ENCODE measurements at regions not wholly inside any gene's neighbourhood (a gene's known extent, or its start where the extent isn't known, plus 50 kb on each side); places are given as distances from the start of the nearest gene placed in this dataset.

DNA sequence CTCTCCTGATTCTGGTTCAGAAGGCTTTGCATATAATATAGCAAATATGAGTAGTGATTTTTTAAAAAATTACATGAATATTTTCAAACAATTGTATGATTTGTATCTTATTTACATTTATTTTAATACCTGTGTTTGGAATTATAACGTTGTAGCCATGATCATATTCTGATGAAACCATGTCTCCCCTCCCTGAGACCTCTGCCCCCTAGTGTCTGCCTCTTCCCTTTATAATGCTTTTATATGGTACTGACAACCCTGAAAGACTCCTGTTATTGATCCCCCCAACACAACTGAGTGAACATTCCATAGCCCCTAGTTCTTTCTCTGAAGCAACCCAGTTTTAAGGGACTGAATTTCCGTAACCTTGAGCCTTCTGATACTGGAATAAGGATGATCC is 187.4 kb downstream of the SOX3 start:
- Histone ChIP-seq H3K27ac (ENCODE audit: extremely low read depth, low read depth, low read length) (no peak overlapping the region), H3K36me3 (ENCODE audit: control insufficient read depth in 2 of 2, insufficient read depth in 1 of 2, low read length in 2 of 2) (no peaks in the 10 kb centered on the region), H3K4me3 (ENCODE audit: low read depth, low read length) (no peak overlapping the region), H3K4me1 (ENCODE audit: control insufficient read depth, insufficient read depth, low read length) (no peaks in the 10 kb centered on the region), H3K9me3 (ENCODE audit: control insufficient read depth, insufficient read depth, low read depth, low read length) (no peaks in the 10 kb centered on the region; the same call in none of the 2 replicates)
- ChIA-PET POLR2A (no interaction called here), CTCF (interaction anchor here (1.3 kb wide), 1 partner anchor 19 kb away, joined by 3 read pairs; no protein-coding TSS in a partner anchor)
- TF ChIP-seq, protein P1, sequence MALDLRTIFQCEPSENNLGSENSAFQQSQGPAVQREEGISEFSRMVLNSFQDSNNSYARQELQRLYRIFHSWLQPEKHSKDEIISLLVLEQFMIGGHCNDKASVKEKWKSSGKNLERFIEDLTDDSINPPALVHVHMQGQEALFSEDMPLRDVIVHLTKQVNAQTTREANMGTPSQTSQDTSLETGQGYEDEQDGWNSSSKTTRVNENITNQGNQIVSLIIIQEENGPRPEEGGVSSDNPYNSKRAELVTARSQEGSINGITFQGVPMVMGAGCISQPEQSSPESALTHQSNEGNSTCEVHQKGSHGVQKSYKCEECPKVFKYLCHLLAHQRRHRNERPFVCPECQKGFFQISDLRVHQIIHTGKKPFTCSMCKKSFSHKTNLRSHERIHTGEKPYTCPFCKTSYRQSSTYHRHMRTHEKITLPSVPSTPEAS (tag by site-specific recombination; IDR thresholded peaks at IDR 0.05): no peak
- TF ChIP-seq ZNF48 (tag by site-specific recombination; IDR thresholded peaks at IDR 0.05) (no peak), ZBTB48 (tag by site-specific recombination; IDR thresholded peaks at IDR 0.05) (no peak), ZNF610 (tag by site-specific recombination; IDR thresholded peaks at IDR 0.05; ENCODE audit: borderline replicate concordance) (no peak), ZNF112 (tag by site-specific recombination; IDR thresholded peaks at IDR 0.05) (no peak)
- TF ChIP-seq, protein P2, sequence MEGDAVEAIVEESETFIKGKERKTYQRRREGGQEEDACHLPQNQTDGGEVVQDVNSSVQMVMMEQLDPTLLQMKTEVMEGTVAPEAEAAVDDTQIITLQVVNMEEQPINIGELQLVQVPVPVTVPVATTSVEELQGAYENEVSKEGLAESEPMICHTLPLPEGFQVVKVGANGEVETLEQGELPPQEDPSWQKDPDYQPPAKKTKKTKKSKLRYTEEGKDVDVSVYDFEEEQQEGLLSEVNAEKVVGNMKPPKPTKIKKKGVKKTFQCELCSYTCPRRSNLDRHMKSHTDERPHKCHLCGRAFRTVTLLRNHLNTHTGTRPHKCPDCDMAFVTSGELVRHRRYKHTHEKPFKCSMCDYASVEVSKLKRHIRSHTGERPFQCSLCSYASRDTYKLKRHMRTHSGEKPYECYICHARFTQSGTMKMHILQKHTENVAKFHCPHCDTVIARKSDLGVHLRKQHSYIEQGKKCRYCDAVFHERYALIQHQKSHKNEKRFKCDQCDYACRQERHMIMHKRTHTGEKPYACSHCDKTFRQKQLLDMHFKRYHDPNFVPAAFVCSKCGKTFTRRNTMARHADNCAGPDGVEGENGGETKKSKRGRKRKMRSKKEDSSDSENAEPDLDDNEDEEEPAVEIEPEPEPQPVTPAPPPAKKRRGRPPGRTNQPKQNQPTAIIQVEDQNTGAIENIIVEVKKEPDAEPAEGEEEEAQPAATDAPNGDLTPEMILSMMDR (tag by site-specific recombination; IDR thresholded peaks at IDR 0.05): 0 out of 2 replicates have a peak, but pooled peaks have one; percentile 19
- TF ChIP-seq, protein P3, sequence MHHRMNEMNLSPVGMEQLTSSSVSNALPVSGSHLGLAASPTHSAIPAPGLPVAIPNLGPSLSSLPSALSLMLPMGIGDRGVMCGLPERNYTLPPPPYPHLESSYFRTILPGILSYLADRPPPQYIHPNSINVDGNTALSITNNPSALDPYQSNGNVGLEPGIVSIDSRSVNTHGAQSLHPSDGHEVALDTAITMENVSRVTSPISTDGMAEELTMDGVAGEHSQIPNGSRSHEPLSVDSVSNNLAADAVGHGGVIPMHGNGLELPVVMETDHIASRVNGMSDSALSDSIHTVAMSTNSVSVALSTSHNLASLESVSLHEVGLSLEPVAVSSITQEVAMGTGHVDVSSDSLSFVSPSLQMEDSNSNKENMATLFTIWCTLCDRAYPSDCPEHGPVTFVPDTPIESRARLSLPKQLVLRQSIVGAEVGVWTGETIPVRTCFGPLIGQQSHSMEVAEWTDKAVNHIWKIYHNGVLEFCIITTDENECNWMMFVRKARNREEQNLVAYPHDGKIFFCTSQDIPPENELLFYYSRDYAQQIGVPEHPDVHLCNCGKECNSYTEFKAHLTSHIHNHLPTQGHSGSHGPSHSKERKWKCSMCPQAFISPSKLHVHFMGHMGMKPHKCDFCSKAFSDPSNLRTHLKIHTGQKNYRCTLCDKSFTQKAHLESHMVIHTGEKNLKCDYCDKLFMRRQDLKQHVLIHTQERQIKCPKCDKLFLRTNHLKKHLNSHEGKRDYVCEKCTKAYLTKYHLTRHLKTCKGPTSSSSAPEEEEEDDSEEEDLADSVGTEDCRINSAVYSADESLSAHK (tag by site-specific recombination; IDR thresholded peaks at IDR 0.05): no peak
- TF ChIP-seq, protein P4, sequence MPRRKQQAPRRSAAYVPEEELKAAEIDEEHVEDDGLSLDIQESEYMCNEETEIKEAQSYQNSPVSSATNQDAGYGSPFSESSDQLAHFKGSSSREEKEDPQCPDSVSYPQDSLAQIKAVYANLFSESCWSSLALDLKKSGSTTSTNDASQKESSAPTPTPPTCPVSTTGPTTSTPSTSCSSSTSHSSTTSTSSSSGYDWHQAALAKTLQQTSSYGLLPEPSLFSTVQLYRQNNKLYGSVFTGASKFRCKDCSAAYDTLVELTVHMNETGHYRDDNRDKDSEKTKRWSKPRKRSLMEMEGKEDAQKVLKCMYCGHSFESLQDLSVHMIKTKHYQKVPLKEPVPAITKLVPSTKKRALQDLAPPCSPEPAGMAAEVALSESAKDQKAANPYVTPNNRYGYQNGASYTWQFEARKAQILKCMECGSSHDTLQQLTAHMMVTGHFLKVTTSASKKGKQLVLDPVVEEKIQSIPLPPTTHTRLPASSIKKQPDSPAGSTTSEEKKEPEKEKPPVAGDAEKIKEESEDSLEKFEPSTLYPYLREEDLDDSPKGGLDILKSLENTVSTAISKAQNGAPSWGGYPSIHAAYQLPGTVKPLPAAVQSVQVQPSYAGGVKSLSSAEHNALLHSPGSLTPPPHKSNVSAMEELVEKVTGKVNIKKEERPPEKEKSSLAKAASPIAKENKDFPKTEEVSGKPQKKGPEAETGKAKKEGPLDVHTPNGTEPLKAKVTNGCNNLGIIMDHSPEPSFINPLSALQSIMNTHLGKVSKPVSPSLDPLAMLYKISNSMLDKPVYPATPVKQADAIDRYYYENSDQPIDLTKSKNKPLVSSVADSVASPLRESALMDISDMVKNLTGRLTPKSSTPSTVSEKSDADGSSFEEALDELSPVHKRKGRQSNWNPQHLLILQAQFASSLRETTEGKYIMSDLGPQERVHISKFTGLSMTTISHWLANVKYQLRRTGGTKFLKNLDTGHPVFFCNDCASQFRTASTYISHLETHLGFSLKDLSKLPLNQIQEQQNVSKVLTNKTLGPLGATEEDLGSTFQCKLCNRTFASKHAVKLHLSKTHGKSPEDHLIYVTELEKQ (tag by site-specific recombination; IDR thresholded peaks at IDR 0.05; ENCODE audit: borderline replicate concordance): no peak
- TF ChIP-seq, protein P5, sequence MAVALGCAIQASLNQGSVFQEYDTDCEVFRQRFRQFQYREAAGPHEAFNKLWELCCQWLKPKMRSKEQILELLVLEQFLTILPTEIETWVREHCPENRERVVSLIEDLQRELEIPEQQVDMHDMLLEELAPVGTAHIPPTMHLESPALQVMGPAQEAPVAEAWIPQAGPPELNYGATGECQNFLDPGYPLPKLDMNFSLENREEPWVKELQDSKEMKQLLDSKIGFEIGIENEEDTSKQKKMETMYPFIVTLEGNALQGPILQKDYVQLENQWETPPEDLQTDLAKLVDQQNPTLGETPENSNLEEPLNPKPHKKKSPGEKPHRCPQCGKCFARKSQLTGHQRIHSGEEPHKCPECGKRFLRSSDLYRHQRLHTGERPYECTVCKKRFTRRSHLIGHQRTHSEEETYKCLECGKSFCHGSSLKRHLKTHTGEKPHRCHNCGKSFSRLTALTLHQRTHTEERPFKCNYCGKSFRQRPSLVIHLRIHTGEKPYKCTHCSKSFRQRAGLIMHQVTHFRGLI (tag by site-specific recombination; IDR thresholded peaks at IDR 0.05): no peak

DNA sequence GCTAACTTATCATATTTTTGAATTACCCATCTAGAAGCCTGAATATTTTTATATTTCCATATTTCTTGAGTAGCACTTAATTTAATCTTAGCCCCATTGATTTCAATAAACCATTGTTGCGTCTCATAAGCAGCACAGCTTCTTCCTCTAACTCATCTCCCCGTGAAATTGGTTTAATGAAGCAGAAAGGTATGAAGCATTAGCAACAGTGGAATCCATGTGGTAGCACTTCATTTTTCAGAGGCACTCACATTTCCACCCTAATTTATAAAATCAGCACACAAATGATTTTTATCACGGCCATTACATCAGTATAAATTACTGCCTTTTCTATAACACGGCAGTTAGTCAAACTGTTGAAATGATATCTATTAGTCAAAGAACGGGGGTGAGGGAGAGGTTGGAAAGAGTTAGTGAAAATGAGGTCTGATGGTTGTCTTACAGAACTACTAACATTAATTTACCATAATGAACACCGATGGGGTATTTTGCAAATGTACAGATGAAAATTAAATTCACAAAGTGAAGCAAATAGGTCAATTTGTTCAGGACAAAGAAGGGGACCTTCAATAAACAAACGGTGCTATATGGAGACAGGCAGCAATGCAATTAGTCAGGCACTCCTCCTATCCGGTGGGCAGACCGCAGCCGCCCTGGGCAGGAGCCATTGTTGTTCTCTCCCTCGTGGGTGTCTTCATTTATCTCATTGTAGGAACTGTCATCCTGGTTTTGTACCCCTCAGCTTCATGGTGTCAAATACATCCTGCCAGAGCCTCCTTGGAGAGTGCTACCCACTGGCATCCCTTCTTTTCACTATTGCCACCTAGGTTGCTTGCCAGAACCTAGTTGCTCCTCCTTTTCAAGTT is 205.7 kb downstream of the SOX3 start:
- Histone ChIP-seq H3K9me3 (ENCODE audit: control insufficient read depth, insufficient read depth, low read depth, low read length) (no peaks in the 10 kb centered on the region), H3K36me3 (ENCODE audit: control insufficient read depth in 2 of 2, insufficient read depth in 1 of 2, low read length in 2 of 2) (no peaks in the 10 kb centered on the region), H3K4me3 (ENCODE audit: low read depth, low read length) (no peak overlapping the region), H3K27ac (ENCODE audit: extremely low read depth, low read depth, low read length) (no peak overlapping the region), H3K4me1 (ENCODE audit: control insufficient read depth, insufficient read depth, low read length) (no peaks in the 10 kb centered on the region)
- no peak for TF ChIP-seq ZNF19 (tag by site-specific recombination; IDR thresholded peaks at IDR 0.05; ENCODE audit: low read depth)
- TF ChIP-seq ZNF571 (tag by site-specific recombination; IDR thresholded peaks at IDR 0.05): no peak
- TF ChIP-seq ZNF223 (tag by site-specific recombination; IDR thresholded peaks at IDR 0.05): no peak
- no peak for TF ChIP-seq ZNF16 (tag by site-specific recombination; IDR thresholded peaks at IDR 0.05; ENCODE audit: low read depth)
- TF ChIP-seq ZBTB1 (tag by site-specific recombination; IDR thresholded peaks at IDR 0.05): no peak
- TF ChIP-seq ZNF791 (tag by site-specific recombination; IDR thresholded peaks at IDR 0.05): no peak
- TF ChIP-seq, protein P6, sequence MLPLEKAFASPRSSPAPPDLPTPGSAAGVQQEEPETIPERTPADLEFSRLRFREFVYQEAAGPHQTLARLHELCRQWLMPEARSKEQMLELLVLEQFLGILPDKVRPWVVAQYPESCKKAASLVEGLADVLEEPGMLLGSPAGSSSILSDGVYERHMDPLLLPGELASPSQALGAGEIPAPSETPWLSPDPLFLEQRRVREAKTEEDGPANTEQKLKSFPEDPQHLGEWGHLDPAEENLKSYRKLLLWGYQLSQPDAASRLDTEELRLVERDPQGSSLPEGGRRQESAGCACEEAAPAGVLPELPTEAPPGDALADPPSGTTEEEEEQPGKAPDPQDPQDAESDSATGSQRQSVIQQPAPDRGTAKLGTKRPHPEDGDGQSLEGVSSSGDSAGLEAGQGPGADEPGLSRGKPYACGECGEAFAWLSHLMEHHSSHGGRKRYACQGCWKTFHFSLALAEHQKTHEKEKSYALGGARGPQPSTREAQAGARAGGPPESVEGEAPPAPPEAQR (tag by site-specific recombination; IDR thresholded peaks at IDR 0.05): no peak
- CTCF ChIA-PET: interaction anchor here (0.6 kb wide), 1 partner anchor 18 kb away, joined by 3 read pairs; no protein-coding TSS in a partner anchor
- POLR2A ChIA-PET: no interaction called here

Measured in HEK293 (cell line).